GM23248 (cell line): ENCODE measurements at regions not wholly inside any gene's neighbourhood (a gene's known extent, or its start where the extent isn't known, plus 50 kb on each side); places are given as distances from the start of the nearest gene placed in this dataset.

Experiments used
- DNase-seq: peaks from one replicate; pipeline ENCODE4 v3.0.0-alpha.2; 2015
- H2AFZ ChIP-seq: fragments of 200-600 bp; sonication (generic); 2 replicates; pipeline ENCODE4 v1.6.1; 2016; ENCODE audit warnings: antibody characterized with exemption
- H3F3A ChIP-seq: fragments of 200-600 bp; sonication (generic); 2 replicates; pipeline ENCODE4 v1.6.1; 2016; ENCODE audit warnings: mild to moderate bottlenecking, antibody characterized with exemption, mixed run types; ENCODE audit not compliant: insufficient read depth
- H3K27ac ChIP-seq: fragments of 200-600 bp; sonication (generic); 2 replicates; pipeline ENCODE4 v1.5.1; 2016; ENCODE audit warnings: mild to moderate bottlenecking
- H3K27me3 ChIP-seq: fragments of 200-600 bp; sonication (generic); replicated peaks from 2 replicates; pipeline ENCODE4 v1.6.1; 2016; ENCODE audit warnings: mild to moderate bottlenecking; ENCODE audit not compliant: insufficient read depth
- H3K36me3 ChIP-seq: fragments of 200-600 bp; sonication (generic); 2 replicates; pipeline ENCODE4 v1.6.1; 2016; ENCODE audit warnings: low read depth, mild to moderate bottlenecking
- H3K4me1 ChIP-seq: fragments of 200-600 bp; sonication (generic); 2 replicates; pipeline ENCODE4 v1.6.1; 2016; ENCODE audit warnings: mild to moderate bottlenecking; ENCODE audit not compliant: insufficient read depth
- H3K4me2 ChIP-seq: fragments of 200-600 bp; sonication (generic); one replicate; pipeline ENCODE4 v1.6.1; 2016; ENCODE audit warnings: mild to moderate bottlenecking; ENCODE audit not compliant: unreplicated experiment
- H3K4me3 ChIP-seq: fragments of 200-600 bp; sonication (generic); 2 replicates; pipeline ENCODE4 v1.5.1; 2016; ENCODE audit warnings: mild to moderate bottlenecking
- H3K79me2 ChIP-seq: fragments of 200-600 bp; sonication (generic); 2 replicates; pipeline ENCODE4 v1.6.1; 2016; ENCODE audit warnings: mild to moderate bottlenecking; ENCODE audit not compliant: insufficient read depth
- H3K9ac ChIP-seq: fragments of 200-600 bp; sonication (generic); 2 replicates; pipeline ENCODE4 v1.6.1; 2016; ENCODE audit warnings: mild to moderate bottlenecking
- H3K9me2 ChIP-seq: fragments of 200-600 bp; sonication (generic); 2 replicates; pipeline ENCODE4 v1.6.1; 2016; ENCODE audit warnings: mixed run types, mild to moderate bottlenecking, moderate library complexity; ENCODE audit not compliant: insufficient read depth
- H3K9me3 ChIP-seq: fragments of 200-600 bp; sonication (generic); one replicate; pipeline ENCODE4 v1.6.1; 2017; ENCODE audit warnings: low read depth
- H4K20me1 ChIP-seq: fragments of 200-600 bp; sonication (generic); 2 replicates; pipeline ENCODE4 v1.6.0; 2016; ENCODE audit not compliant: insufficient read depth
- EZH2 ChIP-seq: fragments of 200-600 bp; sonication (generic); IDR thresholded peaks from 2 replicates; pipeline ENCODE4 v1.6.1; 2018; ENCODE audit warnings: antibody characterized with exemption, mild to moderate bottlenecking; ENCODE audit not compliant: insufficient read depth, poor library complexity, severe bottlenecking
- EZH2phosphoT487 ChIP-seq: fragments of 200-600 bp; sonication (generic); IDR thresholded peaks from 2 replicates; pipeline ENCODE4 v1.6.1; 2018; ENCODE audit warnings: antibody characterized with exemption, moderate library complexity, mild to moderate bottlenecking, low read depth; ENCODE audit not compliant: insufficient read depth
- WGBS, 2 experiments: methylation state at CpG; one replicate each; pipeline ENCODE4 v1.1.6; 2015 to 2017; ENCODE audit warnings: low lambda C conversion rate in 2 of 2, low coverage in 1 of 2; ENCODE audit errors: missing lambda C conversion rate in 2 of 2; 5-methylcytosine and 5-hydroxymethylcytosine counted together
- in situ Hi-C: fragments of 300-500 bp; cut with MboI; formaldehyde crosslinking; loops from 2 replicates; pipeline ENCODE4 v1.15.0; 2020

GRCh38 chr4:38609614-38610013 is 54.4 kb upstream of the KLF3 start:
- Histone ChIP-seq H3K27ac (no peak overlapping the region), H3F3A (no peaks in the 10 kb centered on the region), H3K9ac (no peak overlapping the region), H3K4me3 (no peak overlapping the region), H3K4me1 (no peaks in the 10 kb centered on the region), H3K36me3 (no peaks in the 10 kb centered on the region), H4K20me1 (no peaks in the 10 kb centered on the region), H3K4me2 (no peak overlapping the region), H3K27me3 (no peaks in the 10 kb centered on the region), H2AFZ (no peak overlapping the region), H3K9me3 (no peaks in the 10 kb centered on the region), H3K79me2 (no peaks in the 10 kb centered on the region), H3K9me2 (no peaks in the 10 kb centered on the region)
- TF ChIP-seq EZH2 (no peak), EZH2phosphoT487 (no peak)
- DNase-seq = no peak
- 88 to 92% methylated on average over 3 of the region's 3 CpGs for WGBS, 2 experiments
- in situ Hi-C loops = no loop called here

GRCh38 chr4:38610521-38610920 is 53.5 kb upstream of the KLF3 start:
- no peaks in the 10 kb centered on the region for H3F3A ChIP-seq
- H3K27me3 ChIP-seq = no peaks in the 10 kb centered on the region
- WGBS, 2 experiments = 54 to 62% methylated on average over 4 to 5 of the region's 5 CpGs
- H3K4me2 ChIP-seq = no peak overlapping the region
- TF ChIP-seq EZH2phosphoT487 = no peak
- no peak for TF ChIP-seq EZH2
- no peaks in the 10 kb centered on the region for H3K9me3 ChIP-seq
- H4K20me1 ChIP-seq = no peaks in the 10 kb centered on the region
- no peaks in the 10 kb centered on the region for H3K9me2 ChIP-seq
- no peak overlapping the region for H3K4me3 ChIP-seq
- no peak overlapping the region for H3K27ac ChIP-seq
- DNase-seq = no peak
- H3K4me1 ChIP-seq = no peaks in the 10 kb centered on the region
- no peak overlapping the region for H3K9ac ChIP-seq
- H3K79me2 ChIP-seq = no peaks in the 10 kb centered on the region
- in situ Hi-C loops = no loop called here
- H2AFZ ChIP-seq = no peak overlapping the region
- H3K36me3 ChIP-seq = no peaks in the 10 kb centered on the region

- H2AFZ ChIP-seq = no peak overlapping the region
- no peaks in the 10 kb centered on the region for H3K27me3 ChIP-seq
- DNase-seq = no peak
- no peaks in the 10 kb centered on the region for H3K4me1 ChIP-seq
- H3K27ac ChIP-seq = no peak overlapping the region
- no peak overlapping the region for H3K9ac ChIP-seq
- no peak overlapping the region for H3K4me2 ChIP-seq
- no peaks in the 10 kb centered on the region for H3F3A ChIP-seq
- in situ Hi-C loops = no loop called here
- TF ChIP-seq EZH2phosphoT487 (no peak), EZH2 (no peak)
- 25 to 26% methylated on average over 8 of the region's 8 CpGs for WGBS, 2 experiments
- H3K36me3 ChIP-seq = no peaks in the 10 kb centered on the region
- no peaks in the 10 kb centered on the region for H3K9me2 ChIP-seq
- H4K20me1 ChIP-seq = no peaks in the 10 kb centered on the region
- H3K79me2 ChIP-seq = no peaks in the 10 kb centered on the region
- H3K9me3 ChIP-seq = no peaks in the 10 kb centered on the region
- H3K4me3 ChIP-seq = no peak overlapping the region
Measured at GRCh38 chr4:38610966-38611431, 53.0 kb upstream of the KLF3 start.

- in situ Hi-C loops = no loop called here
- Histone ChIP-seq H3K9me3 (no peaks in the 10 kb centered on the region), H2AFZ (no peak overlapping the region), H3F3A (no peaks in the 10 kb centered on the region), H3K27ac (no peak overlapping the region), H3K36me3 (no peaks in the 10 kb centered on the region), H3K4me3 (no peak overlapping the region), H3K27me3 (no peaks in the 10 kb centered on the region), H3K9ac (no peak overlapping the region), H4K20me1 (no peaks in the 10 kb centered on the region), H3K79me2 (no peaks in the 10 kb centered on the region), H3K4me1 (no peaks in the 10 kb centered on the region), H3K9me2 (no peaks in the 10 kb centered on the region), H3K4me2 (no peak overlapping the region)
- TF ChIP-seq EZH2 = no peak
- TF ChIP-seq EZH2phosphoT487 = no peak
- 57 to 60% methylated on average over 3 of the region's 3 CpGs for WGBS, 2 experiments
- no peak for DNase-seq
Measured at GRCh38 chr4:38611676-38612075, 52.3 kb upstream of the KLF3 start.

DNA sequence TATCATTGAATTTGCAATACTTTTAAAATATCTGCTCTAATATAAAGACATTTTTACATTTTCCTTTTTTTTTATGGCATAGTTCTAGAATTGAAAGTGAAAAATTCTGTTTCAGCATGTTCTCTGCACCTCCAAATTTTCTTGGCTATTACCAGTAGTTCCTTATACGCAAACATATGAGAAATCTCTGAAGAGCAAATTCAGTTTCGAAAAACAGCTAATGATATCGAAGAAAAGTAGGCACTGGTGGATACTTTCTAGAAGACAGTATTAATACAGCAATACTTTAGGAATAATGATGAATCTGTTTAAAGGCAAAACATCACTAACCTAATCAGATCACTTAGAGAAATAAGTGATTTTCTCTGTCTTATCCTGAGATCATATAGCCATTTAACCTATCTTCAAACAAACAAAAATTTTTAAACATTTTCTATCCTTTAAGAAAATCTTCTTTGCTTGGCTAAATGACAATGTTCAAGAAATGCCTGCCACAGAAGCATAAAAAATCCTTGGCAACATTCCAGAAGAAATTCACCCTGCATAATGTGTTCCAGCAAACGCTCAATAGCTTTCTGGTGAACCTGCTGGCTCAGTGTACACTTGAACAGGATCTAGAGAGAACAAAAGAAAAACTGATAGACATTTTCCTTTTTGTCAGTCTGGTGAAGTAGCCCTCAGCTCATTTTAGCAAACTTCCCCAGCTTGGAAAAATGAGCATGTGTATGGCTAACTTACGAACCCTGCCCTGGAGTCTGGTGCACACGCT is 51.2 kb upstream of the KLF3 start:
- Histone ChIP-seq H3K4me3 (no peak overlapping the region), H2AFZ (no peak overlapping the region), H3K27me3 (no peaks in the 10 kb centered on the region), H3K9me2 (no peaks in the 10 kb centered on the region), H3K36me3 (no peaks in the 10 kb centered on the region), H3F3A (no peaks in the 10 kb centered on the region), H3K9me3 (no peaks in the 10 kb centered on the region), H4K20me1 (no peaks in the 10 kb centered on the region), H3K27ac (no peak overlapping the region), H3K9ac (no peak overlapping the region), H3K4me2 (no peak overlapping the region), H3K79me2 (no peaks in the 10 kb centered on the region), H3K4me1 (no peaks in the 10 kb centered on the region)
- DNase-seq = no peak
- WGBS, 2 experiments = 58 to 66% methylated on average over 6 of the region's 6 CpGs
- in situ Hi-C loops = no loop called here
- TF ChIP-seq EZH2phosphoT487 (no peak), EZH2 (no peak)
